GM18511 (cell line): ENCODE measurements at regions not wholly inside any gene's neighbourhood (a gene's known extent, or its start where the extent isn't known, plus 50 kb on each side); places are given as distances from the start of the nearest gene placed in this dataset.

Experiments used
- ATAC-seq: cut with Tn5 transposase; IDR thresholded peaks from one replicate; pipeline ENCODE4 v1.9.1; 2021; ENCODE audit warnings: mild to moderate bottlenecking, moderate library complexity; ENCODE audit not compliant: unreplicated experiment

- ATAC-seq = no peak
These were observed 419.1 kb downstream of the ADGRL2 start for GRCh38 chr1:82219841-82220240.

DNA sequence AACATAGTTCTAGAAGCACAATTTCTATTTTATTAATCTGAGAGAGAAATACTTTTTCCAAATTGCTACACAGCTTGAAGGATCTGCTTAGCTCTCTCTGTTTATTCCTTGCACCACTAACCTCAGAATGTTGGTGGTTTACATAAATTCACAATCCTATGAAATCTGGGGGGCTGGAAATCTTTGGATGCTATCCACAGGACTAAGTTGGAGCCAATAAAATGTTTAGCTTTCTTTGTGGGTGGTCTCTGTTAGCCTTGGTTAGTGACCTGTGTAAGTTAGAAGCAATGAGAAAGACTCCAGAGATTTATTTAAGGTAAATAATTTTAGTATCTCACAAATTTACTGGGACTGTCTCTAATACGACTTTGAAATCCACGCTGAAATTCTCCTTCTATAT, 418.1 kb downstream of the ADGRL2 start:
- no peak for ATAC-seq

GRCh38 chr1:82215853-82216175, 415.1 kb downstream of the ADGRL2 start:
- ATAC-seq = no peak

- ATAC-seq = no peak
These were observed 414.5 kb downstream of the ADGRL2 start for GRCh38 chr1:82215056-82215852.

DNA sequence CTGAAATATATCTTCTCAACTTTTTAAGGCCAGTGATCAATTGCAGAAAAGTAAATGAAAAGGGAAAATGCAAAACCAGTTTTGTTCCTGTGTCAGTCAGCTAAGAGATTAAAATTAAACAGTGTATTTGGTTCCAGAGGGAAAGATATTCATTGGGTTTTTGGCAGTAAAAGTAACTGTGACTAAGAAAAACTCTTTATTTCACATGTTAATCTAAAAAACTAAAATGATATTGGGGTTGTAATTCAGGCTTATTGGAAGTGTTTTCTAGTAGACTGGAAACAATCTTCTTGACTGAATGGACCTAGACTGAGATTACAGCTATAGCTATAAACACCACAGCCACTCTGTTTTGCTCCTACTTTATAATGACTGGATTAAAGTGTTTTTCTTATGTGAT, 413.9 kb downstream of the ADGRL2 start:
- no peak for ATAC-seq

DNA sequence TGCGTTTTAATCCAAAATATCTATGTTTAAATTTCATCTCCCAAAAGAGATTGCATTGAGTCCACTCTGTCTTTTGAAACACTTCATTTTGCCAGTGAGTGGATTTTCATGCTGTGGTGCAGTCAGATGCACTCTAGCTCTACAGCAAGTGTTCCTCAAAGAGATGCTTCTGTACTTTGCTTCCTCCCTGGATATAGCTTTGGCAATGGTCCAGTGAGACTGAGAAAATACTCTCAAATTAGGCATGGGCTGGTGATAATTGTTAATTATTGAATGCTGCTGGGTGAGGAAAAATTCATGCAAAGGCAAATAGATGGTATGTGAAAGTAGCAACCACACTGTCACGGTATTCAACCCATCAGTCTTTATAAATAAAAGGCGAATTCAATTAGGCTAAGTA, 396.9 kb downstream of the ADGRL2 start:
- ATAC-seq = no peak

DNA sequence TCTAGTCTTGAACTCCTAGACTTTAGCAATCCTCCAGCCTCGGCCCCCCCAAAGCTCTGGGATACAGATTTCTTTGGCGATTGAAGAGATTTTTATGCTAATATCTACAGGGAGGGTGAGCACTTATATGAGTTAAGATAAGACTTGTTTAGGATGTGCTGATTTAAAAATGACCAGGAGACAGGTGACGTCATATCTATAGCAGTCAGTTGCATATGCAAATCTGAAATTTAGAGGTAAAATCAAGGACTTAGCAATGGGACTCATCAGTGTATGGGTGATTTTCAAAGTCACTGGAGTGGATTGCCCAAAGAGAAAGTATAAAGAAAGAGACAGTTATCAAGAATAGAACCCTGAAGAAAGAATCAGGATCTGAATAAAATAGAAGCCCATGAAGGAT, 394.5 kb downstream of the ADGRL2 start:
- no peak for ATAC-seq

DNA sequence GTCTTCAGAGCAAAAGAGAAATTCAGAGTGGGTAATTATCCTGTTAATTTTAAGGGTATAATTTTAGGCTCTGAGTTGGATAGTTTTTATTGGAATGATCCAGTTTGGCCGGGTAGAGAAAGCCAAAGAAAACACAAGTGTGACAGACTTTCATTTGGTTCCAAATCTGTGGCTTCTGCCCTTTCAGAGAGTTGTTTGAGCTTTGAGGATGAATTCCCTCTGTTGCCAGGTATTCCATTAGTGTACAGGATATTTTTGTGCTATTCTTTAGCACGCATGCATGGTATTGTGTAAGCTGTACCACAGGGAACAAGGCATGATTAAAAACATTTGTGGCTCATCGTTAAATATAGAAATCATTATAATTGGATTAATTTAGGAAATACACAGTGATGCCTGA, 384.4 kb downstream of the ADGRL2 start:
- ATAC-seq = no peak

GRCh38 chr1:82181846-82182245, 381.1 kb downstream of the ADGRL2 start:
- no peak for ATAC-seq

- no peak for ATAC-seq
These were observed 378.4 kb downstream of the ADGRL2 start for GRCh38 chr1:82179131-82179530.

- ATAC-seq = no peak
These were observed 376.5 kb downstream of the ADGRL2 start for GRCh38 chr1:82177192-82177591.

DNA sequence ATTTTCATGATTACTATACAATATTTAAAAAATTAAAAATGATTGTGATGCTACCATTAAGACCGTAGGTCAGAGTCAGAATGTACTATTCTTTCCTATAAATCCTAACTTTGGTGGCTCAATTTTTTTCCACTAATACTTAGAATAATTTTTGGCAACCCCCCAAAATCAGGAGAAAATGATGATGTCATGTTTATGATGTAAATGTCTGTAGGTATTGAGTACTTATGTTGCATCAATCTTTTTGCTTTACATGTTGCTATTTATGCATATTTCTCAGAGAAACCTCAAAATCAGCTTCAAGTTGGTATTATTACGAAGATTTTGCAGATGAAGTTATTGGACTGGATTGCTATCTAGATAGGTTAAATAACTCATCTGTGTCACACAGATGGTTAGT, 371.2 kb downstream of the ADGRL2 start:
- no peak for ATAC-seq

- ATAC-seq = no peak
These were observed 367.7 kb downstream of the ADGRL2 start for GRCh38 chr1:82168482-82168881.

DNA sequence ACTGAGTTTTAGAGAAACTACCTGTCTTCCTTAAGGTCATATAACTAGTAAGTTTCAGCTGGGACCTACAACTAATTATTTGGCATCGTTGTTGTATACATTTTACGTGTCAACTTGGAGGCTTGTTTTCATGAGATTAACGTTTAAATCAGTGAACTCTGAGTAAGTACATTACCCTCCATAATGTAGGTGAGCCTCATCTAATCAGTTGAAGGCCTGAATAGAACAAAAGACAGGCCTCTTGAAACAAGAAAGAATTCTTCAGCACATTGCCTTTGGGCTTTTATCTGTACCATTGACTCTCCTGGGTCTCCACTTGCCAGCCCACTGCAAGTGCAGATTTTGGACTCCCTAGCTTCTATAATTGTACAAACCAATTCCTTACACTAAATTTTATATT, 364.6 kb downstream of the ADGRL2 start:
- ATAC-seq = no peak

GRCh38 chr1:82162486-82163420, 362.0 kb downstream of the ADGRL2 start:
- ATAC-seq = peak; percentile 14

DNA sequence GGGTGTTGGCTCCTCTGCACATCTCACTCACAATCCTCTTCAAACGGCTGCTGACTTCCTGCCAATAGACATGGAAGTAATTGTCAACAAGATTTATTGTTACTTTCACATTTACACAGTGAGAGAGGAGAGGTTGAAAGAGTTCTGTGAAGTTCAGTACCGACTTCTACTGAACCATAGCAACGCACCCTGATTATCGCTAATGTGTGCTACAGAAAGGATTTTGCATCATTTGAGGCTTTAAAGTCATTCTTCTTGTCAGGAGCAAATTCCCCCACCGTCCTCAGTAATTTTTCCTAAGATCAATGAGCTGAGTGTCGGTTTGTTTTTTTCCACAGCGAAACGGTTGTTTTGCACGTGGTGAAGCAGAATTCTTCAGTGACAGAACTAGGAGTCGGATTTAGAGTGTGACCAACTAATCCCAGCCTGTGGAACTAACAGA, 361.0 kb downstream of the ADGRL2 start:
- peak; percentile 79 for ATAC-seq

- ATAC-seq = peak; percentile 48
These were observed 360.2 kb downstream of the ADGRL2 start for GRCh38 chr1:82160903-82161302.

- ATAC-seq = no peak
These were observed 359.3 kb downstream of the ADGRL2 start for GRCh38 chr1:82160036-82160435.

GRCh38 chr1:82158981-82159380, 358.2 kb downstream of the ADGRL2 start:
- no peak for ATAC-seq

DNA sequence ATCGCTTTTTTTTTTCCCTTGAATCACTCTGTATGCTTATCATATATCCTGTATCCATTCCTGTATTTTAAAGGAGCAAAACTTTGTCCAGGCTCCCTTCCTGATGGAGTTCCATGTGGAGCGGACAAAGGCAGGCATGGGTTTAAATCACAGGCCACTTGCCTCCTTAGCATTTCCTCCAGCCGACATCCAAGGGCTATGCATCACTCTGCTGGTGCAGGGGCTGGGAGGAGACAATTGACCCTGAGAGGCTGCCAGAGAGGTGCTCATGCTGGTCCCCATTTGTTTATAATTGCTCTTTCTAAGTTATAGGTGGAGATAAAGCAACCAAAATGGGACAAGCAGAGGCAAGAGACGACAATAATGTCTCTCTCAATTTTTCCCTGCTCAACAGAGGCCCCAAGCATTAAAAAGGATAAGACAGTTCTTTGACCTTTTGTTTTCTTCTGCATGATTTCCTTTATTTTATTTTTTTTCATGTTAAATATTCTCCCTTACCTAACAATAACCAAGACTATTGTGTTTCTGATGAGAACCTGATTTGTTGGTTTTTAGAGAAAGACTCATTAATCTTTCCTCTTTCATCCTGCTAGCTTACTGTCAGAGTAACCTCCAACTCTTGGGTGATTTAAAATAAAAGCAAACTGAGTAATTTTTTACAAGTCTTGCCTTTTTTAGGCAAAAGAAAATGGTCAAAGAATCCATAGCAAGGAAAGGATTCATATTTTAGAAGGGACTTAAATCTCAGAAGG, 353.7 kb downstream of the ADGRL2 start:
- ATAC-seq = no peak

DNA sequence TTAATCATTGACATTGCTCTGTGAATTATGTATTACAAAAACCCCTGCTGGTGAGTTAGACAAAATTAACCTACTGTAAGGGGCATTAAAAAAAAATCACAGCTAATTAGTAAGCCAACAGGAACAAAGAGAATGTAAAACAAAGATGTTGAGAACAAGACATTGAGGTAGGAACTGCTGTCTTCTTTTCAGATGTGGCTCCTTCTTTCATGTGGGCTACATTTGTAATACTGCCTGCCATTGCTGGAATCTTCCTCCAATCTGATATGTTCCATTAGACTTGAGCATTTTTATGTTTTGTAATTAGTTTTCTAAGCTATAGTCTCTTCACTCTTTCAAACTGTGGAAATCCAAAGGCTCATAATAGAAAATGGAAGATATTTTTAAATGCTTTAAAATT, 353.0 kb downstream of the ADGRL2 start:
- no peak for ATAC-seq
